HG03196 (cell line): ENCODE measurements at regions not wholly inside any gene's neighbourhood (a gene's known extent, or its start where the extent isn't known, plus 50 kb on each side); places are given as distances from the start of the nearest gene placed in this dataset.
"Not testable (repeated sequence)": the region's sequence is repeated elsewhere in the genome, so short reads cannot be mapped to it uniquely, and the experiment has no call there.

Experiments
- ATAC-seq: cut with Tn5 transposase; IDR thresholded peaks from one replicate; pipeline ENCODE4 v1.9.1; 2021; ENCODE audit not compliant: unreplicated experiment

- ATAC-seq = no peak
Measured at GRCh38 chr18:1530650-1531049, 626.0 kb downstream of the ADCYAP1 start.

GRCh38 chr18:1539276-1539675 lies 634.6 kb downstream of the ADCYAP1 start:
- ATAC-seq = no peak

GRCh38 chr18:1541478-1541877 lies 636.8 kb downstream of the ADCYAP1 start:
- no peak for ATAC-seq

GRCh38 chr18:1542230-1542774 lies 637.6 kb downstream of the ADCYAP1 start:
- no peak for ATAC-seq

GRCh38 chr18:1544016-1544415 lies 639.3 kb downstream of the ADCYAP1 start:
- ATAC-seq = no peak

GRCh38 chr18:1557711-1558110 lies 653.0 kb downstream of the ADCYAP1 start:
- ATAC-seq = not testable (repeated sequence)

GRCh38 chr18:1559563-1559962 lies 654.9 kb downstream of the ADCYAP1 start:
- no peak for ATAC-seq

GRCh38 chr18:1564793-1565192 lies 660.1 kb downstream of the ADCYAP1 start:
- no peak for ATAC-seq

- ATAC-seq = no peak
Measured at GRCh38 chr18:1571206-1571605, 666.5 kb downstream of the ADCYAP1 start.

- no peak for ATAC-seq
Measured at GRCh38 chr18:1573732-1574131, 669.1 kb downstream of the ADCYAP1 start.

- ATAC-seq = no peak
Measured at GRCh38 chr18:1575084-1575483, 670.4 kb downstream of the ADCYAP1 start.

GRCh38 chr18:1578505-1578904 lies 673.8 kb downstream of the ADCYAP1 start:
- no peak for ATAC-seq

- no peak for ATAC-seq
Measured at GRCh38 chr18:1581581-1581980, 676.9 kb downstream of the ADCYAP1 start.

- ATAC-seq = no peak
Measured at GRCh38 chr18:1585881-1586488, 681.3 kb downstream of the ADCYAP1 start.

GRCh38 chr18:1593091-1593490 lies 688.4 kb downstream of the ADCYAP1 start:
- no peak for ATAC-seq

- no peak for ATAC-seq
Measured at GRCh38 chr18:1595195-1595594, 690.5 kb downstream of the ADCYAP1 start.

GRCh38 chr18:1599196-1599595 lies 694.5 kb downstream of the ADCYAP1 start:
- no peak for ATAC-seq

GRCh38 chr18:1604751-1605150 lies 700.1 kb downstream of the ADCYAP1 start:
- no peak for ATAC-seq

GRCh38 chr18:1618364-1618763 lies 713.7 kb downstream of the ADCYAP1 start:
- ATAC-seq = no peak

- ATAC-seq = no peak
Measured at GRCh38 chr18:1619507-1619906, 714.8 kb downstream of the ADCYAP1 start.

GRCh38 chr18:1624612-1625011 lies 719.9 kb downstream of the ADCYAP1 start:
- ATAC-seq = no peak

- no peak for ATAC-seq
Measured at GRCh38 chr18:1627494-1627893, 722.8 kb downstream of the ADCYAP1 start.

- ATAC-seq = no peak
Measured at GRCh38 chr18:1648712-1649111, 744.0 kb downstream of the ADCYAP1 start.
